Neutrophil (primary cell): ENCODE measurements at regions not wholly inside any gene's neighbourhood (a gene's known extent, or its start where the extent isn't known, plus 50 kb on each side); places are given as distances from the start of the nearest gene placed in this dataset.

Source experiments
- H3K27ac ChIP-seq: fragments of 200-600 bp; sonication (generic); 2 replicates; pipeline ENCODE4 v1.5.1; 2016; ENCODE audit warnings: mild to moderate bottlenecking, moderate library complexity
- H3K27me3 ChIP-seq: fragments of 200-600 bp; sonication (generic); 2 replicates; pipeline ENCODE4 v1.6.0; 2016; ENCODE audit warnings: mild to moderate bottlenecking
- H3K36me3 ChIP-seq: fragments of 200-600 bp; sonication (generic); 2 replicates; pipeline ENCODE4 v1.5.1; 2017
- H3K4me1 ChIP-seq, 2 experiments: fragments of 200-600 bp in 1 of 2; sonication (generic) in 1 of 2; 1 replicate in 1 of 2; 2 replicates in 1 of 2; pipeline versions ENCODE4 v1.5.1 to v1.6.1; 2013 to 2016; ENCODE audit warnings: low read depth in 1 of 2, low read length in 1 of 2, mild to moderate bottlenecking in 1 of 2, moderate library complexity in 1 of 2; ENCODE audit not compliant: control insufficient read depth in 1 of 2, insufficient read depth in 1 of 2
- H3K4me3 ChIP-seq, 2 experiments: fragments of 200-600 bp in 1 of 2; sonication (generic) in 1 of 2; 1 replicate in 1 of 2; 2 replicates in 1 of 2; pipeline ENCODE4 v1.5.1; 2013 to 2016; ENCODE audit warnings: low read depth in 1 of 2, low read length in 1 of 2, mild to moderate bottlenecking in 1 of 2, moderate library complexity in 1 of 2
- H3K9me3 ChIP-seq: fragments of 200-600 bp; sonication (generic); 2 replicates; pipeline ENCODE4 v1.5.1; 2016
- CTCF ChIP-seq: fragments of 200-600 bp; sonication (generic); IDR thresholded peaks from 2 replicates; pipeline ENCODE4 v1.5.1; 2016; ENCODE audit warnings: antibody characterized with exemption

- Histone ChIP-seq H3K36me3 (no peaks in the 10 kb centered on the region), H3K27ac (no peak overlapping the region), H3K4me1 (peaks cover 4 to 5% of the 10 kb centered on the region in 2 experiments), H3K9me3 (no peaks in the 10 kb centered on the region), H3K4me3 (no peak overlapping the region), H3K27me3 (no peaks in the 10 kb centered on the region)
- TF ChIP-seq CTCF: no peak
These were observed 159.1 kb upstream of the RAB4A start for GRCh38 chr1:229111703-229112319.

- no peak for TF ChIP-seq CTCF
- Histone ChIP-seq H3K27me3 (no peaks in the 10 kb centered on the region), H3K36me3 (no peaks in the 10 kb centered on the region), H3K27ac (no peak overlapping the region), H3K9me3 (no peaks in the 10 kb centered on the region), H3K4me1 (peaks cover 5 to 7% of the 10 kb centered on the region in 2 experiments), H3K4me3 (no peak overlapping the region)
These were observed 157.9 kb upstream of the RAB4A start for GRCh38 chr1:229112832-229113548.

GRCh38 chr1:229114315-229114714 lies 156.6 kb upstream of the RAB4A start:
- no peak for TF ChIP-seq CTCF
- Histone ChIP-seq H3K4me3 (no peak overlapping the region), H3K36me3 (no peaks in the 10 kb centered on the region), H3K4me1 (peaks cover 5 to 8% of the 10 kb centered on the region in 2 experiments), H3K9me3 (no peaks in the 10 kb centered on the region), H3K27ac (no peak overlapping the region), H3K27me3 (no peaks in the 10 kb centered on the region)

- H3K27me3 ChIP-seq: no peaks in the 10 kb centered on the region
- no peak overlapping the region for H3K27ac ChIP-seq
- no peak for TF ChIP-seq CTCF
- H3K4me1 ChIP-seq: peaks cover 5 to 8% of the 10 kb centered on the region in 2 experiments
- no peak overlapping the region for H3K4me3 ChIP-seq
- H3K36me3 ChIP-seq: no peaks in the 10 kb centered on the region
- H3K9me3 ChIP-seq: no peaks in the 10 kb centered on the region
These were observed 156.0 kb upstream of the RAB4A start for GRCh38 chr1:229114850-229115365.

- Histone ChIP-seq H3K9me3 (no peaks in the 10 kb centered on the region), H3K36me3 (no peaks in the 10 kb centered on the region), H3K27me3 (no peaks in the 10 kb centered on the region), H3K4me1 (peaks cover 5 to 8% of the 10 kb centered on the region in 2 experiments), H3K27ac (no peak overlapping the region), H3K4me3 (no peak overlapping the region)
- no peak for TF ChIP-seq CTCF
These were observed 154.8 kb upstream of the RAB4A start for GRCh38 chr1:229116114-229116513.
